Uterus (tissue), 3 donors: ENCODE measurements at regions not wholly inside any gene's neighbourhood (a gene's known extent, or its start where the extent isn't known, plus 50 kb on each side); places are given as distances from the start of the nearest gene placed in this dataset.

Source experiments
- DNase-seq, 2 donors: peaks; one replicate each; pipeline ENCODE4 v3.0.0-alpha.2; 2019 to 2020
- H3K27ac ChIP-seq, 2 donors: fragments of 200-600 bp; sonication (generic); 1 replicate in 1 of 2; 2 replicates in 1 of 2; pipeline ENCODE4 v1.5.1; 2016 to 2018
- H3K27me3 ChIP-seq, 2 donors: fragments of 200-600 bp; sonication (generic); one replicate each; pipeline ENCODE4 v1.5.1; 2018 to 2019; ENCODE audit warnings: control low read depth in 1 of 2
- H3K36me3 ChIP-seq, 2 donors: fragments of 200-600 bp; sonication (generic); one replicate each; pipeline ENCODE4 v1.5.1; 2019; ENCODE audit warnings: control low read depth in 1 of 2
- H3K4me1 ChIP-seq, 2 donors: fragments of 200-600 bp; sonication (generic); one replicate each; pipeline ENCODE4 v1.5.1; 2018 to 2019; ENCODE audit warnings: control low read depth in 1 of 2
- H3K4me3 ChIP-seq, 2 donors: fragments of 200-600 bp; sonication (generic); 1 replicate in 1 of 2; 2 replicates in 1 of 2; pipeline ENCODE4 v1.5.1; 2018 to 2019; ENCODE audit warnings: mild to moderate bottlenecking in 1 of 2
- H3K9me3 ChIP-seq, 2 donors: fragments of 200-600 bp; sonication (generic); one replicate each; pipeline ENCODE4 v1.5.1; 2019; ENCODE audit warnings: control low read depth in 1 of 2
- CTCF ChIP-seq, 4 experiments: fragments of 200-600 bp in 2 of 4; fragments of 450-650 bp in 2 of 4; sonication (generic) in 2 of 4; IDR thresholded peaks; one replicate each; pipeline ENCODE4 v1.5.1; 2016 to 2019; ENCODE audit warnings: antibody characterized with exemption in 4 of 4, mild to moderate bottlenecking in 2 of 4, moderate library complexity in 1 of 4
- POLR2A ChIP-seq, 2 donors: fragments of 450-650 bp; IDR thresholded peaks; one replicate each; pipeline ENCODE4 v1.6.1; 2016; ENCODE audit warnings: antibody characterized with exemption in 2 of 2, mild to moderate bottlenecking in 1 of 2, moderate library complexity in 1 of 2
- intact Hi-C: fragments of 100-400 bp; cut with DNase I; formaldehyde crosslinking; loops from one replicate; pipeline ENCODE4 v1.15.1; 2023; ENCODE audit warnings: low total_unique reads
- donor health status: DM: yes; HTN: yes; CAD: no.

- Histone ChIP-seq H3K4me1 (peaks cover 0 to 8% of the 10 kb centered on the region in 2 donors), H3K36me3 (no peaks in the 10 kb centered on the region), H3K9me3 (no peaks in the 10 kb centered on the region), H3K27me3 (no peaks in the 10 kb centered on the region), H3K27ac (peak overlapping the region; percentile 20 to 40), H3K4me3 (no peak overlapping the region)
- intact Hi-C loops: no loop called here
- TF ChIP-seq POLR2A (IDR thresholded peaks at IDR 0.05) (no peak), CTCF (IDR thresholded peaks at IDR 0.05) (no peak)
- DNase-seq: no peak
Measured at GRCh38 chr12:92603741-92604432, 98.9 kb upstream of the PLEKHG7 start.

- no peak overlapping the region for H3K4me3 ChIP-seq
- no peak overlapping the region for H3K27ac ChIP-seq
- H3K9me3 ChIP-seq: no peaks in the 10 kb centered on the region
- TF ChIP-seq POLR2A (IDR thresholded peaks at IDR 0.05) (no peak), CTCF (IDR thresholded peaks at IDR 0.05) (no peak)
- intact Hi-C loops: no loop called here
- peaks cover 0 to 8% of the 10 kb centered on the region in 2 donors for H3K4me1 ChIP-seq
- DNase-seq: no peak
- H3K36me3 ChIP-seq: no peaks in the 10 kb centered on the region
- H3K27me3 ChIP-seq: no peaks in the 10 kb centered on the region
Measured at GRCh38 chr12:92602930-92603623, 99.7 kb upstream of the PLEKHG7 start.

GRCh38 chr12:92602476-92602875 is 100.3 kb upstream of the PLEKHG7 start:
- Histone ChIP-seq H3K27ac (no peak overlapping the region), H3K9me3 (no peaks in the 10 kb centered on the region), H3K4me3 (no peak overlapping the region), H3K27me3 (no peaks in the 10 kb centered on the region), H3K4me1 (peaks cover 0 to 8% of the 10 kb centered on the region in 2 donors), H3K36me3 (no peaks in the 10 kb centered on the region)
- intact Hi-C loops: no loop called here
- TF ChIP-seq POLR2A (IDR thresholded peaks at IDR 0.05) (no peak), CTCF (IDR thresholded peaks at IDR 0.05) (no peak)
- no peak for DNase-seq

GRCh38 chr12:92601680-92602079 is 101.1 kb upstream of the PLEKHG7 start:
- Histone ChIP-seq H3K27me3 (no peaks in the 10 kb centered on the region), H3K4me1 (peaks cover 0 to 8% of the 10 kb centered on the region in 2 donors), H3K27ac (no peak overlapping the region), H3K36me3 (no peaks in the 10 kb centered on the region), H3K9me3 (no peaks in the 10 kb centered on the region), H3K4me3 (no peak overlapping the region)
- DNase-seq: no peak
- intact Hi-C loops: no loop called here
- TF ChIP-seq CTCF (IDR thresholded peaks at IDR 0.05): no peak
- no peak for TF ChIP-seq POLR2A (IDR thresholded peaks at IDR 0.05)

- TF ChIP-seq CTCF (IDR thresholded peaks at IDR 0.05): no peak
- no peak for TF ChIP-seq POLR2A (IDR thresholded peaks at IDR 0.05)
- intact Hi-C loops: no loop called here
- H3K27ac ChIP-seq: no peak overlapping the region
- no peaks in the 10 kb centered on the region for H3K9me3 ChIP-seq
- no peak overlapping the region for H3K4me3 ChIP-seq
- H3K4me1 ChIP-seq: peaks cover 0 to 8% of the 10 kb centered on the region in 2 donors
- no peaks in the 10 kb centered on the region for H3K36me3 ChIP-seq
- DNase-seq: no peak
- H3K27me3 ChIP-seq: no peaks in the 10 kb centered on the region
Measured at GRCh38 chr12:92601176-92601575, 101.6 kb upstream of the PLEKHG7 start.
